ENCODE measurements at regions not wholly inside any gene's neighbourhood (a gene's known extent, or its start where the extent isn't known, plus 50 kb on each side); places are given as distances from the start of the nearest gene placed in this dataset.
"Not testable (repeated sequence)": the region's sequence is repeated elsewhere in the genome, so short reads cannot be mapped to it uniquely, and the experiment has no call there.

DNA sequence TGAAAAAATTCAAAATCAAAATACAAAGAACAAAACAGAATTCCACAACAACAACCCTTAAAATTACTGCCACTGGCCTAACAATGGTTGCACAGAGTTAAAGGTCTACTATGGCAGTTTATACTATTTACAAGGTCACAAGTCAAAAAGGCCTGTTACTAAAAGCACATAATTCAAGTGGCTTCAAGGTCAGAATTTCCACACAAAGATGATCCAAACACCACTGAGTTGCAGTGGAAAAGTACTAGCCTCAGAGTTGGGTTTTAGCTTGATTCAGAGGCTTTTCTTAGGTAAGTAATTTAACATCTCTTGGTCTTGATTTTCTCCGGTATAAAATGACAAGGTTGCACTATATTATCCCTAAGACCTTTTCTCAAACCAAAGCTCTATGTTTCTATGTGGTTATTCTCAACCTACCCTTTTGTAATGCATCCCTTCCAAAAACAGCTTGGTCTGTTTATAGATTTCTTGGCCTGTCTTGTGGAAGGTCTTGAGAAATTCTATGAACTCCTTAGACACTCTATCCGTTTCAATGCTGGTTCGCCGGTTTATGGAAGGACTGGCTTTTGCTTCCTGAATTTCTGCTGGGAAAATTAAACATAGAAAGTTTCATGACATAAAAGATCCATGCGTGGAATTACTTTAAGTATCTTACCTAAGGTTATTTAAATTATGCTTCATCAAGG, 69.5 kb downstream of the MDH2 start:
- not testable (repeated sequence) for H3K36me3 Mint-ChIP-seq (ENCODE audit: low read depth); H3K27ac Mint-ChIP-seq; H3K4me3 Mint-ChIP-seq; H3K27me3 Mint-ChIP-seq (ENCODE audit: low read depth); H3K4me1 Mint-ChIP-seq; H3K9me3 Mint-ChIP-seq

DNA sequence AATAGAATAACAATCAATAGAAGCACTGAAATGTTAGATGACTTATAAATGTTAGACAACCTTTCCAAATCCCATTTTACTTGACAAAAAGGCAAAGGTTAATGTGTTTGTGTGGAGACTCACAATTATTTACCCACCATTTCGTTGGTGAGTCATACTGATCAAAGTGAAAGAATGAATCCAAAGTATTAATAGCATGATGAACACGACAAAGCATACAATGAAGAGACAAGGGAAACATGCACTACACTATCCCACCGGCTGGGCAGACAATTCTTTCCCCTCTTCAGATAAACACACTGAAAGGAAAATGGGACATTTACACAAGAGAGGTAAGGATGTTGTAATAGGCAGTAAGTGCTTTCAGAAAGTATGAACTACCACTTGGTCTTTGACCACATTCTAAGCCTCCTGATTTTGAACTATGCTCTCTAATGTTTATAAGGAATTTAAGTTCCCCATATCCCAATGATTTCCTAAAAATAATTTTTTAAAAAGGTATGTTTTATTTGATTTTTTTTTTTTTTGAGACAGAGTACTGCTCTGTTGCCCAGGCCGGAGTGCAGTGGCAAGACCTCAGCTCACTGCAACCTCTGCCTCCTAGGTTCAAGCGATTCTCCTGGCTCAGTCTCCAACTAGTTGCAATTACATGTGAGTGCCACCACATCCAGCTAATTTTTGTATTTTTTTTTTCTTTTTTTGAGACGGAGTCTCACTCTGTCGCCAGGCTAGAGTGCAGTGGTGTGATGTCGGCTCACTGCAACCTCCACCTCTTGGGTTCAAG, 70.5 kb downstream of the MDH2 start:
- H3K9me3 Mint-ChIP-seq; H3K4me3 Mint-ChIP-seq; H3K27ac Mint-ChIP-seq; H3K36me3 Mint-ChIP-seq (ENCODE audit: low read depth); H3K4me1 Mint-ChIP-seq; H3K27me3 Mint-ChIP-seq (ENCODE audit: low read depth): not testable (repeated sequence)

DNA sequence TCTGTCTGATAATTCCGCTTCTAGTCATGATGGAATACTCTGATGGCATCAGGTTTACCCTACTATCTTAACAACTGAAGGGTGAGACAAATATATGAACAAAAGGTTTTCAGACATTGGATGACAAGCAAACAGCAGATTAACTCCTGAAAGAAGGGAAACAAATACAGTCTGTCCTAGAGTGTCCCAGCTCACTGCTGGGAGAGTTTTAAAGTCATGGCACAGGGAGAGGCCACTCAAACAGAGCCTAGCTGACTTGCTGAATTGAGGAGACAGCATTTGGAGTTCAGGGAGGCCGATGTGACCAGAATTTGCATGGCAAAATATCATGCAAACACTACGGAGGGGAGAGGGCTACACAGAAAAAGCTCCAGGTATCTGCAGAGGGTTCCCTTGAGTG, 73.1 kb downstream of the MDH2 start:
- no peaks in the 10 kb centered on the region for H3K27me3 Mint-ChIP-seq (ENCODE audit: low read depth)

DNA sequence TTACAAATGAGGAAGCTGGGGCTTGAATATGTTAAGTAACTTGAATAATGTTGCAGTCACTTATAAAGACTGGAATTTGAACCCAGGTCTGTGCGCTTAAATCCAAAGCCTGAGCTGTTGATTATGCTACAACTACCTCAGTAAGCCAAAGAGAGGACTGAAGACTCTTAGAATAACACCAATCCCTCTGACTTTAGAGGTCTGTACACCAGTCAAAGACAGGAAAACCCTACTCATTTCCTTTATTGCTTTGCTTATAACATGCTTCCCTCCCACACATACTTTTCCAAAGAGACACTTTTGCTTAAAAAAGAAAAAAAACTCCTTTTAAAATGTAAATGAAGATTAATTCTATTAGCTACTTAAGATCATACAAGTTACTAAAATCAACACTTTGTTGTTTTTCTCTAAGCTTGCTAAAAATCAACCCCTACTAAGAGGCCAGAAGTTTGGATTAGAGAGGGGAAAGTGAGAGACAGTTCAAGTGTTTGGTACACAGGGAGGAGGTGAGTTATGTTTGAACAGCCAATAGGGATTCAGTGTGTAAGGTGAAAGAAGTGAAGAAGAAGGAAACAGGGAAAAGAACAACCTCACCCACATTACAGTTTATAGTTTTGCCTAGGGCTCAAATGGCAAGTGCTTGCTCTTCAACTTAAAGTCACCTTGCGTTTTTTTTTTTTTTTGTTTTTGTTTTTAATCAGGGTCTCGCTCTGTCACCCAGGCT, 74.8 kb downstream of the MDH2 start:
- no peak overlapping the region for H3K4me3 Mint-ChIP-seq
- TF ChIP-seq, protein P1, sequence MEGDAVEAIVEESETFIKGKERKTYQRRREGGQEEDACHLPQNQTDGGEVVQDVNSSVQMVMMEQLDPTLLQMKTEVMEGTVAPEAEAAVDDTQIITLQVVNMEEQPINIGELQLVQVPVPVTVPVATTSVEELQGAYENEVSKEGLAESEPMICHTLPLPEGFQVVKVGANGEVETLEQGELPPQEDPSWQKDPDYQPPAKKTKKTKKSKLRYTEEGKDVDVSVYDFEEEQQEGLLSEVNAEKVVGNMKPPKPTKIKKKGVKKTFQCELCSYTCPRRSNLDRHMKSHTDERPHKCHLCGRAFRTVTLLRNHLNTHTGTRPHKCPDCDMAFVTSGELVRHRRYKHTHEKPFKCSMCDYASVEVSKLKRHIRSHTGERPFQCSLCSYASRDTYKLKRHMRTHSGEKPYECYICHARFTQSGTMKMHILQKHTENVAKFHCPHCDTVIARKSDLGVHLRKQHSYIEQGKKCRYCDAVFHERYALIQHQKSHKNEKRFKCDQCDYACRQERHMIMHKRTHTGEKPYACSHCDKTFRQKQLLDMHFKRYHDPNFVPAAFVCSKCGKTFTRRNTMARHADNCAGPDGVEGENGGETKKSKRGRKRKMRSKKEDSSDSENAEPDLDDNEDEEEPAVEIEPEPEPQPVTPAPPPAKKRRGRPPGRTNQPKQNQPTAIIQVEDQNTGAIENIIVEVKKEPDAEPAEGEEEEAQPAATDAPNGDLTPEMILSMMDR (IDR thresholded peaks at IDR 0.05; ENCODE audit: unreplicated experiment in 3 of 3) = no peak
- peak overlapping the region; percentile 46 to 63 (median 50) for H3K27ac Mint-ChIP-seq
- no peaks in the 10 kb centered on the region for H3K36me3 Mint-ChIP-seq (ENCODE audit: low read depth)
- H3K27me3 Mint-ChIP-seq (ENCODE audit: low read depth) = no peaks in the 10 kb centered on the region
- H3K4me1 Mint-ChIP-seq = peaks cover 5% of the 10 kb centered on the region
- H3K9me3 Mint-ChIP-seq = no peaks in the 10 kb centered on the region

More for the DNA sequence above, 73.1 kb downstream of the MDH2 start:
- Mint-ChIP-seq H3K4me3 (no peak overlapping the region), H3K27ac (no peak overlapping the region), H3K4me1 (peaks cover 5% of the 10 kb centered on the region), H3K36me3 (ENCODE audit: low read depth) (no peaks in the 10 kb centered on the region), H3K9me3 (no peaks in the 10 kb centered on the region)
- TF ChIP-seq, protein P1 (IDR thresholded peaks at IDR 0.05; ENCODE audit: unreplicated experiment in 3 of 3) = no peak

DNA sequence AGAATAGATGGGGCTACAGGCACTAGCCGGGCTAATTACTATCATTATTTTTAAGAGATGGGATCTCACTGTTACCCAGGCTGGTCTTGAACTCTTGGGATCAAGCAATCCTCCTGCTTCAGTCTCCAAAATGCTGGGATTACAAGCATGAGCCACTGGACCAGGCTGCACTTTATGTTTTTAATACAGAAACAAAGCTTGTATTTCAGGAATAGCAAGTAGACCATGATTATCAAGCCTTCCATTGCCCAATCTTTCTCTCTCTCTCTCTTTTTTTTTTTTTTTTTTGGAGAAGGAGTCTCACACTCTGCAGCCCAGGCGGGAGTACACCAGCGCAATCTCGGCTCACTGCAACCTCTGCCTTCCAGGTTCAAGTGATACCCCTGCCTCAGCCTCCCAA, 75.4 kb downstream of the MDH2 start:
- H3K9me3 Mint-ChIP-seq = no peaks in the 10 kb centered on the region

DNA sequence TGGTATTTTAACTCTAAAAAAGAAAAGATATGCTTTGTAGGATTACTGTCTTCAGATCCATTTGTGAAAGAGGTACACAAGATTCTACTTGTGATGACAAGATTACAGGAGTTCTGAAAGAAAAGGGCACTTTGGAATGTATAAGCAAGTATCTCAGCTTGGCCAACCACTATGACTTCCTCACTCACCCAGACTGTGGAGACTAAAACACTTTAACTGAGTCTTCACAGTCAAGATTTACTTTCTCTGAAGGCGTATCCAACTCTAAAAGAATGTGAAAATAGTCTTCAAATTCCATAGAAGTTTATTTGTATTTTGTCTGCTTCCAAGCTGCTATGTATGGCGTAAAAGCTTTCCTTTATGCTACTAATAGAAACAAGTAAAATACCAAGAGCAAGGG, 76.1 kb upstream of the SRRM3 start:
- Mint-ChIP-seq H3K9me3 (no peaks in the 10 kb centered on the region), H3K27me3 (ENCODE audit: low read depth) (no peaks in the 10 kb centered on the region), H3K36me3 (ENCODE audit: low read depth) (no peaks in the 10 kb centered on the region), H3K27ac (peak overlapping the region in 2 of 3 experiments; percentile 8 to 57), H3K4me1 (peaks cover 5% of the 10 kb centered on the region), H3K4me3 (no peak overlapping the region)
- TF ChIP-seq, protein P1 (IDR thresholded peaks at IDR 0.05; ENCODE audit: unreplicated experiment in 3 of 3) = no peak

More for the DNA sequence above, 75.4 kb downstream of the MDH2 start:
- no peaks in the 10 kb centered on the region for H3K27me3 Mint-ChIP-seq (ENCODE audit: low read depth)
- H3K27ac Mint-ChIP-seq = peak overlapping the region in 1 of 3 experiments; percentile 50
- TF ChIP-seq, protein P1 (IDR thresholded peaks at IDR 0.05; ENCODE audit: unreplicated experiment in 3 of 3) = no peak
- no peak overlapping the region for H3K4me3 Mint-ChIP-seq
- peaks cover 5% of the 10 kb centered on the region for H3K4me1 Mint-ChIP-seq
- no peaks in the 10 kb centered on the region for H3K36me3 Mint-ChIP-seq (ENCODE audit: low read depth)
